ENCODE measurements at regions not wholly inside any gene's neighbourhood (a gene's known extent, or its start where the extent isn't known, plus 50 kb on each side); places are given as distances from the start of the nearest gene placed in this dataset.
"Not testable (repeated sequence)": the region's sequence is repeated elsewhere in the genome, so short reads cannot be mapped to it uniquely, and the experiment has no call there.

DNA sequence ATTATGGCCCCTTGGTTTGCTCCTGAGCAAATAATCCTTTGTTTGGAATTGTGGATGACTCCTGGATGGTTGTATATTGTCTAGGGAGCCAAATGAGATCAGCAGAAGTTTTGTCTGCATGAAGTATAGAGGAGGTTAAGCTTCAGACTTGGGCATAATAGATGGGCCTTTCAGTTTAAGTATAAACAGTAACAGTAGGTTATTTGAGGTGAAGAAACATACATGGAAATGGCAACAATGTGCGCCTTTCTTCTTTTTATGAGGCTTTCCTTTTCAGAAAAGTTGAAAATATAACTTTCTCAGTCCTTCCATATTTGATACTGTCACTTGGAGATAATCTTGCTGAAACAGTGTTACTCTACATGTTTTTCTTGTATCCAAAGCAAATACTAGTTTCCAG is 63.7 kb upstream of the PPP1R12A start:
- DNase-seq (no peak), FAIRE-seq (no peak)
- 81 to 94% (median 87%) methylated on average over 1 of the region's 1 CpG for WGBS, 3 donors
- no peaks in the 10 kb centered on the region for H3K36me3 ChIP-seq (ENCODE audit: control insufficient read depth in 3 of 3, insufficient read depth in 2 of 3, low read depth in 1 of 3, low read length in 3 of 3)
- no peak overlapping the region for H3K4me3 ChIP-seq (ENCODE audit: low read depth in 1 of 3, low read length in 3 of 3)
- no peak overlapping the region for H3K27ac ChIP-seq (ENCODE audit: low read depth in 1 of 3, low read length in 2 of 3)
- H3K27me3 ChIP-seq (ENCODE audit: control insufficient read depth in 3 of 3, insufficient read depth in 3 of 3, low read length in 3 of 3): no peaks in the 10 kb centered on the region
- no peaks in the 10 kb centered on the region for H3K9me3 ChIP-seq (ENCODE audit: control insufficient read depth in 2 of 2, insufficient read depth in 1 of 2, low read depth in 1 of 2, low read length in 1 of 2)
- H3K4me1 ChIP-seq (ENCODE audit: control insufficient read depth in 3 of 3, insufficient read depth in 2 of 3, low read depth in 1 of 3, low read length in 2 of 3): no peaks in the 10 kb centered on the region

DNA sequence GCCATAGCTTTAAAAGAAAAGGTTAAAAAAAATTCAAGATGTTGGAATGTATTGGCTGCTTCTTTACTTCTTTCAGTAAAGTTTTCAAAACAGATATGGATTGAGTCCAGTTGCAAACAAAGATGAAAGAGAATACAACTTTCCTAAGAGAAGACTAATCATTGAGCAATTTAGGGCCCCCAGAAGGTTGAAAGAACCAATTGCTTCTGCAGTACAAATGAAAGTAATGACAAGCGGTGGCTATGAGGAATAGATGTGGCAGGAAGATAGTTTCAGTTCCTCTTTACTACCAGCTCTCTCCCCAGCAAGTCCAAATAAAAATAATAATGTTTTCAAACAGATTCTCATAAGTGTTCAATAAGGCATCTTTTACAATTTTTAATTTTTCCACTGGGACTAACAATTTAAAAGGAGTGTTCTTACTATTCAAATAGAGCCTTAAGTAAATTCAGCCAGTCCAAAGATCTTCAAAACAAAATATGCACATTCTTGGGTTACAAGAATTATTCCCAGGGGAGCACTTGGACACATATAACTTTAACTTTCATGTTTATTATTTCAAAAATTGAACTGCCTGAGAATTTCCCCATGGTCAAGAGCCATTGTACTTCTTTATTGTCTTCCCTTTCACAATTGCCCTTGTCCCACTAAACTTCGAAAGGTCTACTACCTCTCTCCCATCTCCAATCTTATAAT is 62.3 kb upstream of the PPP1R12A start:
- no peaks in the 10 kb centered on the region for H3K9me3 ChIP-seq (ENCODE audit: control insufficient read depth in 2 of 2, insufficient read depth in 1 of 2, low read depth in 1 of 2, low read length in 1 of 2)
- no peak overlapping the region for H3K27ac ChIP-seq (ENCODE audit: low read depth in 1 of 3, low read length in 2 of 3)
- H3K4me1 ChIP-seq (ENCODE audit: control insufficient read depth in 3 of 3, insufficient read depth in 2 of 3, low read depth in 1 of 3, low read length in 2 of 3): no peaks in the 10 kb centered on the region
- no peaks in the 10 kb centered on the region for H3K27me3 ChIP-seq (ENCODE audit: control insufficient read depth in 3 of 3, insufficient read depth in 3 of 3, low read length in 3 of 3)
- DNase-seq: no peak
- no peak for FAIRE-seq
- 72 to 85% (median 76%) methylated on average over 2 of the region's 2 CpGs for WGBS, 3 donors
- H3K4me3 ChIP-seq (ENCODE audit: low read depth in 1 of 3, low read length in 3 of 3): no peak overlapping the region
- no peaks in the 10 kb centered on the region for H3K36me3 ChIP-seq (ENCODE audit: control insufficient read depth in 3 of 3, insufficient read depth in 2 of 3, low read depth in 1 of 3, low read length in 3 of 3)

DNA sequence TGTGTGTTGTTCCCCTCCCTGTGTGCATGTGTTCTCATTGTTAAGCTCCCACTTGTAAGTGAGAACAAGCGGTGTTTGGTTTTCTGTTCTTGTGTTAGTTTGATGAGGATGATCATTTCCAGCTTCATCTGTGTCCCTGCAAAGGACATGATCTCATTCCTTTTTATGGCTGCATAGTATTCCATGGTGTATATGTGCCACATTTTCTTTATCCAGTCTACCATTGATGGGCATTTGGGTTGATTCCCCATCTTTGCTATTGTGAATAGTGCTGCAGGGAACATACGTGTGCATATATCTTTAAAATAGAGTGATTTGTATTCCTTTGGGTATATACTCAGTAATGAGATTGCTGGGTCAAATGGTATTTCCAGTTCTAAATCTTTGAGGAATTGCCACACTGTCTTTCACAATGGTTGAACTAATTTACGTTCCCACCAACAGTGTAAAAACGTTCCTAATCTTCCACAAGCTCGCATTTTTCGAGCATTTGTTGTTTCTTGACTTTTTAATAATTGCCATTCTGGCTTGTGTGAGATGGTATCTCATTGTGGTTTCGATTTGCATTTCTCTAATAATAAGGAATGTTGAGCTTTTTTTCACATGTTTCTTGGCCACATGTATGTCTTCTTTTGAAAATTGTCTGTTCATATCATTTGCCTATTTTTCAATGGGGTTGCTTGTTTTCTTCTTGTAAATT is 60.6 kb upstream of the PPP1R12A start:
- not testable (repeated sequence) for H3K9me3 ChIP-seq (ENCODE audit: control insufficient read depth in 2 of 2, insufficient read depth in 1 of 2, low read depth in 1 of 2, low read length in 1 of 2); DNase-seq; H3K4me3 ChIP-seq (ENCODE audit: low read depth in 1 of 3, low read length in 3 of 3); H3K4me1 ChIP-seq (ENCODE audit: control insufficient read depth in 3 of 3, insufficient read depth in 2 of 3, low read depth in 1 of 3, low read length in 2 of 3); H3K27me3 ChIP-seq (ENCODE audit: control insufficient read depth in 3 of 3, insufficient read depth in 3 of 3, low read length in 3 of 3); H3K36me3 ChIP-seq (ENCODE audit: control insufficient read depth in 3 of 3, insufficient read depth in 2 of 3, low read depth in 1 of 3, low read length in 3 of 3); FAIRE-seq; H3K27ac ChIP-seq (ENCODE audit: low read depth in 1 of 3, low read length in 2 of 3)
- 82 to 95% (median 94%) methylated on average over 7 of the region's 7 CpGs for WGBS, 3 donors

DNA sequence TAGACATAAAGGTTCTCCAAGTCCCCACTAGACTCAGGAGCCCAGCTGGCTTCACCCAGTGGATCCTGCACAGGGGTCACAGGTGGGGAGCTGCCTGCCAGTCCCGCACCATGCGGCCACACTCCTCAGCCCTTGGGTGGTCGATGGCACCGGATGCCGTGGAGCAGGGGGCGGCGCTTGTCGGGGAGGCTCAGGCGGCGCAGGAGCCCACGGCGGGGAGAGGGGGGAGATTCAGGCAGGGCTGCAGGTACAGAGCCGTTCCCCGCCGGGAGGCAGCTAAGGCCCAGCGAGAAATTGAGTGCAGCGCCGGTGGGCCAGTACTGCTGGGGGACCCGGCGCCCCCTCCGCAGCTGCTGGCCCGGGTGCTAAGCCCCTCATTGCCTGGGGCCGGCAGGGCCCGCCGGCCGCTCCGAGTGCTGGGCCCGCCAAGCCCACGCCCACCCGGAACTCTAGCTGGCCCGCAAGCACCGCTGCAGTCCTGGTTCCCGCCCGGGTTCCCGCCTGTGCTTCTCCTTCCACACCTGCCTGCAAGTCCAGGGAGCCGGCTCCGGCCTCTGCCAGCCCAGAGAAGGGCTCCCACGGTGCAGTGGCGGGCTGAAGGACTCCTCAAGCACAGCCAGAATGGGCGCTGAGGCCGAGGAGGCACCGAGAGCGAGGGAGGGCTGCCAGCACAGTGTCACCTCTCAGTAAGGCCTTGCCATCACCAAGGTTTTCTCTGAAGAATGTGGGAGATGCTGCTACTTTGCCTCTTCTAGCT is 58.4 kb upstream of the PPP1R12A start:
- no peaks in the 10 kb centered on the region for H3K27me3 ChIP-seq (ENCODE audit: control insufficient read depth in 3 of 3, insufficient read depth in 3 of 3, low read length in 3 of 3)
- no peak for DNase-seq
- no peaks in the 10 kb centered on the region for H3K9me3 ChIP-seq (ENCODE audit: control insufficient read depth in 2 of 2, insufficient read depth in 1 of 2, low read depth in 1 of 2, low read length in 1 of 2)
- H3K27ac ChIP-seq (ENCODE audit: low read depth in 1 of 3, low read length in 2 of 3): no peak overlapping the region
- no peaks in the 10 kb centered on the region for H3K4me1 ChIP-seq (ENCODE audit: control insufficient read depth in 3 of 3, insufficient read depth in 2 of 3, low read depth in 1 of 3, low read length in 2 of 3)
- no peak for FAIRE-seq
- H3K4me3 ChIP-seq (ENCODE audit: low read depth in 1 of 3, low read length in 3 of 3): no peak overlapping the region
- 94 to 99% (median 96%) methylated on average over 37 to 43 of the region's 43 CpGs for WGBS, 3 donors
- H3K36me3 ChIP-seq (ENCODE audit: control insufficient read depth in 3 of 3, insufficient read depth in 2 of 3, low read depth in 1 of 3, low read length in 3 of 3): no peaks in the 10 kb centered on the region

DNA sequence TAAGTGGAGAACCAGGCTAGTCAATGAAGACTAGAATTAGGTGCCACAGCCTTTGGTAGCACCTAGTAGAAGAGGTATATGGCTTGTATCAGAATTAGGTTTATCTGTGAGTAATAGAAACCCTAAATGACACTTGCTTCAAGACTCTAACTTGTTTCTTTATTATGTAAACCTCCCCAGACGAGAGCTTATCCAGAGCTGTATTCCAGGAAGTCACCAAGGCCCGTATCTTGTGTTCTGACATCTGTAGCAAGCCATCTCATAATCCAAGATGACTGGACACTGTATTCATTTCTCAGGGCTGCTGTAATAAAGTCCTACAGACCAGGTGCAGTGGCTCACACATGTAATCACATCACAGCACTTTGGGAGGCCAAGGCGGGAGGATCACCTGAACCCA is 56.7 kb upstream of the PPP1R12A start:
- Histone ChIP-seq H3K27me3 (ENCODE audit: control insufficient read depth in 3 of 3, insufficient read depth in 3 of 3, low read length in 3 of 3) (no peaks in the 10 kb centered on the region), H3K4me3 (ENCODE audit: low read depth in 1 of 3, low read length in 3 of 3) (no peak overlapping the region), H3K9me3 (ENCODE audit: control insufficient read depth in 2 of 2, insufficient read depth in 1 of 2, low read depth in 1 of 2, low read length in 1 of 2) (no peaks in the 10 kb centered on the region), H3K4me1 (ENCODE audit: control insufficient read depth in 3 of 3, insufficient read depth in 2 of 3, low read depth in 1 of 3, low read length in 2 of 3) (no peaks in the 10 kb centered on the region), H3K27ac (ENCODE audit: low read depth in 1 of 3, low read length in 2 of 3) (no peak overlapping the region), H3K36me3 (ENCODE audit: control insufficient read depth in 3 of 3, insufficient read depth in 2 of 3, low read depth in 1 of 3, low read length in 3 of 3) (no peaks in the 10 kb centered on the region)
- FAIRE-seq (no peak), DNase-seq (no peak)
- 80 to 92% (median 87%) methylated on average over 3 of the region's 3 CpGs for WGBS, 3 donors

DNA sequence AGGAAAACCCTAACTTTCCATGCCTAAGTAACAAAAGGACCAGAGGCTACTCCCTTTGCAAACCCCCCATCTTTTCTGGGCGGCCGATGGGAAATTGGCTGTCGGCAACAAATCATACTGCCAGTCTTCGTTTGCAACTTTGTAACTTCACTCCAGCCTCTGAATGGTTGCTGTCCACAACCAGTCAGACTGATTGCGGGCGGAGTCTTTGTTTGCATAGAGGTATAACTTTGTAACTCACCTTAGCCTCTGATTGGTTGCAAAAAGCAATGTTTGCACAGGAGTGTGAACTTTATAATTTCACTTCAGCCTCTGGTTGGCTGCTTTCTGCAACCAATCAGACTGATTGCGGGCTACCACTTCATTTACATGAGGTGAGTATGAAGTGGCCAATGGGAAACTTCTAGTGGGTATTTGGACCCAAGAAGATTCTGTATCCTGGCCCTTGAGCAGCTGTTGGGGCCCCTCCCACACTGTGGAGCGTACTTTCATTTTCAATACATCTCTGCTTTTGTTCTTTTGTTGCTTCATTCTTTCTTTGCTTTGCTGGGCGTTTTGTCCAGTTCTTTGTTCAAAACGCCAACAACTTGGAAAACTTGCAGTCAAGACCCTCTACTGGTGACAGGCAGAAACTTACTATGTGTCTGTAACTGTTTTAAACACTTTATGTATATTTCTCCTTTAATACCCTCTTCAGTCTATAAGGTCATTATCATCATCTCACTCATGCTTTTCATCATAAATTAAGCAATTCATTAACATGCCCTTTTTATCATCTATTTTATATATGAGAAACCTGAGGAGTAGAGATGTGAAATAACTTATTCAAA is 55.8 kb upstream of the PPP1R12A start:
- 74 to 83% (median 82%) methylated on average over 10 of the region's 10 CpGs for WGBS, 3 donors
- H3K27me3 ChIP-seq (ENCODE audit: control insufficient read depth in 3 of 3, insufficient read depth in 3 of 3, low read length in 3 of 3); H3K36me3 ChIP-seq (ENCODE audit: control insufficient read depth in 3 of 3, insufficient read depth in 2 of 3, low read depth in 1 of 3, low read length in 3 of 3); H3K4me3 ChIP-seq (ENCODE audit: low read depth in 1 of 3, low read length in 3 of 3); H3K9me3 ChIP-seq (ENCODE audit: control insufficient read depth in 2 of 2, insufficient read depth in 1 of 2, low read depth in 1 of 2, low read length in 1 of 2); H3K4me1 ChIP-seq (ENCODE audit: control insufficient read depth in 3 of 3, insufficient read depth in 2 of 3, low read depth in 1 of 3, low read length in 2 of 3); FAIRE-seq; H3K27ac ChIP-seq (ENCODE audit: low read depth in 1 of 3, low read length in 2 of 3): not testable (repeated sequence)
- peak in 1 of 2 donors; percentile 24 for DNase-seq

DNA sequence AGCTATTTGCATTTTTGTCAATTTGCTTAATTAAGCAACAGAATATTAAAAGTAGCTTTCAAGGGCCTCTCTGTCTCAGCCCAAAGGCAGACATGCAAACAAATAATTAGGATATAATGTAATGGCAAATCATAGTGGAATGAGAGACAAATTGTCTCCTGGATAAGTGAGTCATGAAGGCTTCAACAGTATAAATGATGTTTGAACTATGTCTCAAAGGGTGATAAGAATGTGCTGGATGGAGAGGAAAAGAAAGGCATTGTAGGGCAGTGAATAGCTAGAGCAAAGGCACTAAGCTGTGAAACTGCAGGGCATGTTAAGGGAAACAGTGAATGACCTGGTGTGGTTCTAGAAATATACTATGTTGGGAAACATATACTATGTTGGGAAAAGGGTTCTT is 53.5 kb upstream of the PPP1R12A start:
- no peaks in the 10 kb centered on the region for H3K27me3 ChIP-seq (ENCODE audit: control insufficient read depth in 3 of 3, insufficient read depth in 3 of 3, low read length in 3 of 3)
- H3K36me3 ChIP-seq (ENCODE audit: control insufficient read depth in 3 of 3, insufficient read depth in 2 of 3, low read depth in 1 of 3, low read length in 3 of 3): no peaks in the 10 kb centered on the region
- FAIRE-seq (no peak), DNase-seq (peak in 1 of 2 donors; percentile 66)
- no peak overlapping the region for H3K4me3 ChIP-seq (ENCODE audit: low read depth in 1 of 3, low read length in 3 of 3)
- H3K27ac ChIP-seq (ENCODE audit: low read depth in 1 of 3, low read length in 2 of 3): no peak overlapping the region
- no peaks in the 10 kb centered on the region for H3K9me3 ChIP-seq (ENCODE audit: control insufficient read depth in 2 of 2, insufficient read depth in 1 of 2, low read depth in 1 of 2, low read length in 1 of 2)
- peaks cover 0 to 7% (median 4%) of the 10 kb centered on the region in 3 donors for H3K4me1 ChIP-seq (ENCODE audit: control insufficient read depth in 3 of 3, insufficient read depth in 2 of 3, low read depth in 1 of 3, low read length in 2 of 3)

DNA sequence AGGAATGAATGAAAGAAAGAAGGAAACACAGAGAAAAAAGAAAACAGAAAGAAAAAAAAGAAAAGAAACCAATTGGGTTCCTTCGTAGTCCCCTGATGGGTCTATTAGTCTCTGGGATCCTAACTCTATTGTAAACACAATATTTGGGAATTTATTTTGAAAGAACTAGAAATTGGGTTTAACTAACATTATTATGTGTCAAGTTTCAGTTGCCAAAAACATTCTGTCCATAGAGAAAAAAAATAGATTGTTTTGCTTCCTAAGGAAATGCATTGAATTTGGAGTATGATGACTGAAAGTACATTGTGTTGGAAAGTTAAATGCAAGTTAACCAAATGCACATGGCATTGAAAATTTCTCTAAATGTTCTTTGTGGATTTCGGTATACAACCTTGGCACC is 52.8 kb upstream of the PPP1R12A start:
- H3K4me3 ChIP-seq (ENCODE audit: low read depth in 1 of 3, low read length in 3 of 3): no peak overlapping the region
- H3K9me3 ChIP-seq (ENCODE audit: control insufficient read depth in 2 of 2, insufficient read depth in 1 of 2, low read depth in 1 of 2, low read length in 1 of 2): no peaks in the 10 kb centered on the region
- no peaks in the 10 kb centered on the region for H3K36me3 ChIP-seq (ENCODE audit: control insufficient read depth in 3 of 3, insufficient read depth in 2 of 3, low read depth in 1 of 3, low read length in 3 of 3)
- 89 to 93% (median 90%) methylated on average over 2 of the region's 2 CpGs for WGBS, 3 donors
- H3K27ac ChIP-seq (ENCODE audit: low read depth in 1 of 3, low read length in 2 of 3): no peak overlapping the region
- no peaks in the 10 kb centered on the region for H3K27me3 ChIP-seq (ENCODE audit: control insufficient read depth in 3 of 3, insufficient read depth in 3 of 3, low read length in 3 of 3)
- DNase-seq (no peak), FAIRE-seq (no peak)
- H3K4me1 ChIP-seq (ENCODE audit: control insufficient read depth in 3 of 3, insufficient read depth in 2 of 3, low read depth in 1 of 3, low read length in 2 of 3): peaks cover 0 to 11% (median 9%) of the 10 kb centered on the region in 3 donors
